GM12874 (cell line): ENCODE measurements at regions not wholly inside any gene's neighbourhood (a gene's known extent, or its start where the extent isn't known, plus 50 kb on each side); places are given as distances from the start of the nearest gene placed in this dataset.

ENCODE experiments used
- CTCF ChIP-seq: IDR thresholded peaks from 2 replicates; pipeline ENCODE4 v1.5.1; 2011; ENCODE audit warnings: low read depth, mild to moderate bottlenecking, control low read depth, low read length, moderate library complexity; ENCODE audit not compliant: insufficient read depth

DNA sequence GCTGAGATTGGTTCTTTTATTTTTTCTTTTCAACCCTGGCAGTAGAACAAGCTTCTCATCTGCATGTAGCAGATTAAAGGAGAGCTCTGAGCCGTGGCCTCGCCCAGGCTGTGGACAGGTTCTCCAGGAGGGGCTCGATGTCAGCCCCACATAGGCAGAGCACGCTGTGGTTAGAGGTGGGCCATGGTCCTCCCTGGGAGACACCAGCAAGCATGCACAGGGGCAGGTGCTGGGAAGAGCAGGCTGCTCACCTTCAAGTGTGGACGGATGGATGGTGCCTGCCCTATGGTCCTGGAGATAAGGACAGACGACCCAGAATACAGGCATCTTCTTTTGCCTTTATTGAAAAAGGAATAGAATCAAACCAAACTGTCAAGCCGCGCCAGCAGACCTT, 634.8 kb downstream of the BRD1 start:
- no peak for TF ChIP-seq CTCF

DNA sequence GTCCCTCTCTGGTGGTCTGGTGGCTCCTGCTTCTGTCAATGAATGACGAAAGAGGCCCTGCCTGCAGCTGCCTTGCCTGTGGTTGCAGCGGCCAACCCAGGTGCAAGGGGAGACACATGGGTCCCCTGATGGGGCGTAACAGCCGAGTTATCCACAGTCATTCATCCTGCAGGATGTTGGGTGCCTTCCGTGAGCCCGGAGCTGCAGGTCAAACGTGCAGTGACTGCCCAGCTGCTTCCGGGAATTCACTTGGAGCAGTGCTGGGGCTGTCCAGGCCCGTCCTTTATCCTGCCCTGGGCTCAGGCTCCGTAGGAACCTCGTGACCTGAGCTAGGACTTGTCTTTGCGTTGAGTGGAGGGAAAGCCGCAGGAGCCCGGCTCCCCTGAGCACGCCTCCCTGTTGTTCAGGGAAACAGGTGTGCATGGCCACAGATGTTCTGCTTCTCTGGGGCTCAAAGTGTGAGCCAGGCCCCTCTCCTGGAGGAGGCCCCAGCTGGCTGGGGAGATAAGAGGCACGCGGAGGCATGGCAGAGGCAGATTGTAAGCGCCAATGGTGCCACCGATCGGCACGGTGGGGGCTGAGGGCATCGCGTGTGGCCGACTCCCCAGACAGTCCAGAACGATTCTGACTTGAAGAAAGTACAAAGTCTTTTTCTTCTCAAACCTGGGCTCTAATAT, 635.4 kb downstream of the BRD1 start:
- no peak for TF ChIP-seq CTCF

- TF ChIP-seq CTCF = no peak
Measured at GRCh38 chr22:49191506-49191980, 636.1 kb downstream of the BRD1 start.

DNA sequence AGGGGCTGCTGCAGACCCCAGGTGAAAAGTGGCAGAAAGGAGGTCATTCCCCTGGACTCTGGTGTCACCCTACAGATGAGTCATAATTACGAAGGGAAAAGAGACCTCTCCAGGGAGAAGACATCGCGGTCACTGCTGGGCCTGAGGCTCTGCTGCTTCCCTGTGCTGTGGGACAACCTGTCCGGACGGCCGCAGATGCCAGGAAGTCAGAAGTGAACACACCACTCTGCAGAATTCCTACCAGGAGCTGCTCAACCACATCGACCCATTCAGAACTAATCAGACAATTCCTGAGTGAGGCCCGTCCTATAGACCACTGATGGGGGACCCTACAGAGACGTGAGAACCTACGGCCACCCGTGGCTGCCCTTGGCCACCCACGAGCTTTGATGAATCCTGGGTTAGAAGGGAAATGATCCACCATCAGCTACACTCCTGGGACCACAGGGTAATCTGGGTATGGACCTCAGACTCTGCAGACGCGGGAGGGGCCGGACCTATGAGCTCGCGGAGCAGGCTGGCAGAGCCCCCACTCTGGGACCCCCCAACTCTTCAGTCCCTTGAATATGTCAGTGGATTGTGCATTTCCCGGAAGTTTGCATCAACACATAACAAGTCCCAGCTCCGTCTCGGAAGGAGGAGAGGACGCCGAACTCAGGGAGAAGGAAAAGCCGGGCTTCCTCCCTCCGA, 636.7 kb downstream of the BRD1 start:
- no peak for TF ChIP-seq CTCF

GRCh38 chr22:49189871-49190270, 637.8 kb downstream of the BRD1 start:
- no peak for TF ChIP-seq CTCF

GRCh38 chr22:49188591-49188990, 639.1 kb downstream of the BRD1 start:
- no peak for TF ChIP-seq CTCF

- no peak for TF ChIP-seq CTCF
Measured at GRCh38 chr22:49188091-49188490, 639.6 kb downstream of the BRD1 start.
